ENCODE measurements at regions not wholly inside any gene's neighbourhood (a gene's known extent, or its start where the extent isn't known, plus 50 kb on each side); places are given as distances from the start of the nearest gene placed in this dataset.

DNA sequence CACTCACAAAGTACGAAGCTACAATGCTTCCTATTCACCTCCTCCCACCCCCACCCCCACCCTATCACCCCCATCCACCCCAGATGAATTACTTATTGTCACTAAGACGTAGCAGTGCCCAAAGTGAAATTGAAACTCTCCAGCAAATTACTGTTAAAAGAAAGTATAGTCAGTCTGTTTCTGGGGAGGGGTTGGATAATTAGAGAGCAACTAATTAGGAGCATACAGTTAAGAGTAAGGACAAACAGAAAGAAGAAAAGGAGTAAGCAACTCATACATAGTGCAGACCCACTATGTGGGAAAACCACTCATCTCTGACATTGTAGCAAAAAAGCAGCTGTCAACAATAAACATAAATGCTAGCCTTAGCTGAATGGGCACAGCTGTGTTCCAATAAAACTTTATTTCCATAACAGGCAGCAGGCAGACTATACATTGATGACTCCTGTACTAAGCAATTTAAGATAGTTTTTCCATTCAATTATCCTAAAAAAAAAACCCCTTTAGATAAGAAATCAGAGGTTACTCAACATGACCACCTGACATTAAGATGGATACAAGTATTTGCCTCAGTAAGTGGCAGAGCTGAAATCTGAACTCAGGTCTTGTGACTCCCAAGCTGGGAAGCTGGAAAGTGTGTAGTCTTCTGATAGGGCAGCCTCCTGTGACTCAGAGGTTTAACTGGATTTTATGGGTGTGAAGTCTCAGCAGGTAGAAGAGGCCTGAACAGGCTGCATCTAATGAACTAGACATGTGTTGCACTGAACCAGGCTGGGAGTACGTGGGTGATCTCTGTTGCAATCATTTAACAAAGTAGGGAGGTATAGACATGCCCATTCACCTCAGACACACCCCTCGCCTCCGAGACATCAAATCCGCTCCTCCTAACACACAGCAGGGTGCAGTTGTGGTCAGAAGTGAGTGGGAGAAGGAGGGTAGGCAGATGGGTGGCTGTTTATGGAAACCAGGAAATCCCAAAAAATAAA lies 171.8 kb upstream of the KLF7 start (continued):
- TF ChIP-seq, protein P1, sequence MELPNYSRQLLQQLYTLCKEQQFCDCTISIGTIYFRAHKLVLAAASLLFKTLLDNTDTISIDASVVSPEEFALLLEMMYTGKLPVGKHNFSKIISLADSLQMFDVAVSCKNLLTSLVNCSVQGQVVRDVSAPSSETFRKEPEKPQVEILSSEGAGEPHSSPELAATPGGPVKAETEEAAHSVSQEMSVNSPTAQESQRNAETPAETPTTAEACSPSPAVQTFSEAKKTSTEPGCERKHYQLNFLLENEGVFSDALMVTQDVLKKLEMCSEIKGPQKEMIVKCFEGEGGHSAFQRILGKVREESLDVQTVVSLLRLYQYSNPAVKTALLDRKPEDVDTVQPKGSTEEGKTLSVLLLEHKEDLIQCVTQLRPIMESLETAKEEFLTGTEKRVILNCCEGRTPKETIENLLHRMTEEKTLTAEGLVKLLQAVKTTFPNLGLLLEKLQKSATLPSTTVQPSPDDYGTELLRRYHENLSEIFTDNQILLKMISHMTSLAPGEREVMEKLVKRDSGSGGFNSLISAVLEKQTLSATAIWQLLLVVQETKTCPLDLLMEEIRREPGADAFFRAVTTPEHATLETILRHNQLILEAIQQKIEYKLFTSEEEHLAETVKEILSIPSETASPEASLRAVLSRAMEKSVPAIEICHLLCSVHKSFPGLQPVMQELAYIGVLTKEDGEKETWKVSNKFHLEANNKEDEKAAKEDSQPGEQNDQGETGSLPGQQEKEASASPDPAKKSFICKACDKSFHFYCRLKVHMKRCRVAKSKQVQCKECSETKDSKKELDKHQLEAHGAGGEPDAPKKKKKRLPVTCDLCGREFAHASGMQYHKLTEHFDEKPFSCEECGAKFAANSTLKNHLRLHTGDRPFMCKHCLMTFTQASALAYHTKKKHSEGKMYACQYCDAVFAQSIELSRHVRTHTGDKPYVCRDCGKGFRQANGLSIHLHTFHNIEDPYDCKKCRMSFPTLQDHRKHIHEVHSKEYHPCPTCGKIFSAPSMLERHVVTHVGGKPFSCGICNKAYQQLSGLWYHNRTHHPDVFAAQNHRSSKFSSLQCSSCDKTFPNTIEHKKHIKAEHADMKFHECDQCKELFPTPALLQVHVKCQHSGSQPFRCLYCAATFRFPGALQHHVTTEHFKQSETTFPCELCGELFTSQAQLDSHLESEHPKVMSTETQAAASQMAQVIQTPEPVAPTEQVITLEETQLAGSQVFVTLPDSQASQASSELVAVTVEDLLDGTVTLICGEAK (IDR thresholded peaks at IDR 0.05): peak; percentile 95
- TF ChIP-seq, protein P1 (CRISPR knock-in tag; IDR thresholded peaks at IDR 0.05): peak; percentile 85
- TF ChIP-seq TOE1 (IDR thresholded peaks at IDR 0.05; ENCODE audit: borderline replicate concordance) (no peak), TOE1 (CRISPR knock-in tag; IDR thresholded peaks at IDR 0.05; ENCODE audit: borderline replicate concordance, low read depth) (no peak), NFIX (CRISPR knock-in tag; IDR thresholded peaks at IDR 0.05; ENCODE audit: low read depth) (no peak), CEBPB (tag; IDR thresholded peaks at IDR 0.05) (0 out of 2 replicates have a peak, but pooled peaks have one; percentile 41), DNMT1 (IDR thresholded peaks at IDR 0.05) (no peak), KDM1A (IDR thresholded peaks at IDR 0.05) (peak; percentile 74 to 80; a peak in 3 of 4 replicates), PRMT5 (CRISPR knock-in tag; IDR thresholded peaks at IDR 0.05) (no peak), JUND (IDR thresholded peaks at IDR 0.05; ENCODE audit: borderline replicate concordance, low read depth, low read length) (0 out of 2 replicates have a peak, but pooled peaks have one; percentile 36), JUND (tag; IDR thresholded peaks at IDR 0.05; ENCODE audit: borderline replicate concordance, low read depth, low read length) (peak; percentile 37; the same call in 2 of the 3 replicates), CEBPG (CRISPR knock-in tag; IDR thresholded peaks at IDR 0.05) (no peak), CEBPG (tag; conservative IDR thresholded peaks at IDR 0.05 in 1 of 2, IDR thresholded peaks at IDR 0.05 in 1 of 2) (peak in 1 of 2 experiments; percentile 78; a peak in 2 of 4 replicates), FOSL1 (tag; conservative IDR thresholded peaks at IDR 0.05) (peak; percentile 74), CBFA2T3 (IDR thresholded peaks at IDR 0.05) (peak; percentile 64)
- TF ChIP-seq, protein P2, sequence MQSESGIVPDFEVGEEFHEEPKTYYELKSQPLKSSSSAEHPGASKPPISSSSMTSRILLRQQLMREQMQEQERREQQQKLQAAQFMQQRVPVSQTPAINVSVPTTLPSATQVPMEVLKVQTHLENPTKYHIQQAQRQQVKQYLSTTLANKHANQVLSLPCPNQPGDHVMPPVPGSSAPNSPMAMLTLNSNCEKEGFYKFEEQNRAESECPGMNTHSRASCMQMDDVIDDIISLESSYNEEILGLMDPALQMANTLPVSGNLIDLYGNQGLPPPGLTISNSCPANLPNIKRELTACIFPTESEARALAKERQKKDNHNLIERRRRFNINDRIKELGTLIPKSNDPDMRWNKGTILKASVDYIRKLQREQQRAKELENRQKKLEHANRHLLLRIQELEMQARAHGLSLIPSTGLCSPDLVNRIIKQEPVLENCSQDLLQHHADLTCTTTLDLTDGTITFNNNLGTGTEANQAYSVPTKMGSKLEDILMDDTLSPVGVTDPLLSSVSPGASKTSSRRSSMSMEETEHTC (IDR thresholded peaks at IDR 0.05): 0 out of 2 replicates have a peak, but pooled peaks have one; percentile 39

Measured in K562 (cell line).